ENCODE measurements at regions not wholly inside any gene's neighbourhood (a gene's known extent, or its start where the extent isn't known, plus 50 kb on each side); places are given as distances from the start of the nearest gene placed in this dataset.
"Not testable (repeated sequence)": the region's sequence is repeated elsewhere in the genome, so short reads cannot be mapped to it uniquely, and the experiment has no call there.

DNA sequence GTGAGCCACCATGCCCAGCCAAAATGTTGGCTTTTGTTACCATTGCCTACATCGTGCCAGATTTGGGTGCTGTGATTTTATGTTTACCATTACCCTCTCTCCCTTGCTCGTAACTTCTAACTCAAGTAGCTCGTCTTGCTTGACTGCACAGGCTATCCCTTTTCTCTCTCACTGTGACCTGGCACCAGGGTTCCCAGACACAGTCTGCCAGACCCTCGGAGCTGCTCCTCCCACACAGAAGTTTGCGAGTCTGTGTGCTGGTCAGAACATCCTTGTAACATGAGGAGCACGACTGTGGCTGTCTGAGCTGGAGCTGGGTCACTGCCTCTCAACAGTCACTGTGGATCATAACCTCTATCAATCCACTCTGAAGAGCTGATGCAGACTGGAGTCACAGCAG lies 152.5 kb upstream of the ACKR3 start:
- DNase-seq = no peak

DNA sequence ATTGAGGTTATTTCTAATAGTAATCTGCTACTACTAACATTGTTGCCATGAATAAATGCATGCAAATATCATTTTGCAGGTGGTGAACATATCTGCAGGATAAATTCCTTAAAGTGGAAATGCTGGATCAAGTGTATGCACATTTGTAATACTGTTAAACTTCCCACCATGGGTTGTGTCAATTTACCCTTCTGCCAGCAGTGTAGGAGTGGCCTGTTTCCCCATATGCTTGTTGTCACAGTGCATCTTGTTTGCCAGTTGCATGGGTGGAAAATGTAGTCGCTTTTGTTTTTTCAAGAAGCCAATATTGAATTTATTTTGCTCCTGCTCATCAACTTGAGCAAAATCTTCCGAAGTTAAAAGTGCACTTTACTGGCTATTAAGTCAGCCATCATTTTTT lies 139.0 kb upstream of the ACKR3 start:
- no peak for DNase-seq

DNA sequence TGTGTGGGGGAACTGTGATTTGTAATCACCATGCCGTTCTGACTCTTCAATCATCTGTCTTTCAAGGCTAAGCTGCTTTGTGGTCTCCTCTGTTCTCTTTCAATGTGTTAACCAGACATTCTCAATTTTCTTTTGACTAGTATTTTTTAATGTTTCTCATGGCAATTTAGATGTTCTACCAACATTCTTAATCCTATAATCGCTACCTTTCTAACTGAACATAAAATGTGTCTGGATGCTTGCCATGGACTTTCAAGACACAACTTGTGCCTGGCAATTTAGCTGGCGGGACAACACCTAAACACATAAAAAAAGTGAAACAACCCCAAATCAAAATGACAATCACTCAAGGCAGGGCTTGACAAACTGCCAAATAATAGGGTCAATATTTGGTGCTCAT lies 135.0 kb upstream of the ACKR3 start:
- no peak for DNase-seq

DNA sequence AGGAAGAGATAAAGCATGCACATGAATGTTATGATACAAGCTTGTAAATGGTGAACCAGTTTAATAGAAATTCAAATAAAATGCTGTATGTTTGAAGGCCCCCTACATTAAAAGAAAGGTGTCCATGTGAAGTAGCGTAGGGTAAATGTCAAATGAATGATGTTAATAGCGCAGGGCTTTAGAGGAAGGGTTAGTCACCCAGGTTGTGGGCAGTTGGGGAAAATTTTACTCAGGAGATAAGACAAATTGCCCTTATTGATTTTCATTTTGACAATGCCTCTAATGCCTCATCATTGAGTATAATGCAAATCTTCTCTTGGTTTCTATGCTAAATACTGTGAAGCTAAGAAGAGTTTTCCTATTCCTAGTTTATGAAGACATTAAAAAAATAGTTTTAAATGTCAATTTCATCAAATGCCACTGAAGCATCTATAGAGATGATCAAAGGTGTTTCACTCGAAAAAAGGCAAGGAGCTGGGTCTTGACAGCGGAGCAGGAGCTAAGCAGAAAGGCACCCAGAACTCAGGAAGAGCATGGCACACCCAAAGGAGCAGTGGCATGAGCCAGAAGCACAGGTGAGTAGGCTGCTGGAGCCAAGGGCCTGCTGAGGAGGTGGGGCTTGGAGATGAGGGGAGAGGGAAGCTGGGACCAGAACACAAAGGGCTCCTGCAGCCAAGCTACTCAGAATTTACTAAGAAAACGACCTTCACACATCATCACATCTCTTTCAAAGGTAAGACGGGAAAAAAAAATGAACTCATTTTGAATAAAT lies 129.3 kb upstream of the ACKR3 start:
- DNase-seq = no peak

DNA sequence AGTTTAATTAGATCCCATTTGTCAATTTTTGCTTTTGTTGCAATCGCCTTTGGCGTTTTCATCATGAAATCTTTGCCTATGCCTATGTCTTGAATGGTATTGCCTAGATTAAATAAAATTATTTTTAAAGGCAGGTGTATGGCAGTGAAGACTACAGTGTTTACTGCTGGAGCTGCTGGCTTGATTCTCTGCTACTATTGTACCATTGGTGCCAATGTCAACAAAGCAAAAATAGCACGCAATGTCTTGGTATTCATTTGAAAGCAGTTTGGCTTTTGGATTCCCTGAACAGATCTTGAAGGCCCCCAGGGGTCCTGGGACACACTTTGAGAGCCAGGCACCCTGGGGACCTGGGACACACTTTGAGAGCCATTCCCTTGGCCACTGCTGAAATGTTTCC lies 125.4 kb upstream of the ACKR3 start:
- no peak for DNase-seq

DNA sequence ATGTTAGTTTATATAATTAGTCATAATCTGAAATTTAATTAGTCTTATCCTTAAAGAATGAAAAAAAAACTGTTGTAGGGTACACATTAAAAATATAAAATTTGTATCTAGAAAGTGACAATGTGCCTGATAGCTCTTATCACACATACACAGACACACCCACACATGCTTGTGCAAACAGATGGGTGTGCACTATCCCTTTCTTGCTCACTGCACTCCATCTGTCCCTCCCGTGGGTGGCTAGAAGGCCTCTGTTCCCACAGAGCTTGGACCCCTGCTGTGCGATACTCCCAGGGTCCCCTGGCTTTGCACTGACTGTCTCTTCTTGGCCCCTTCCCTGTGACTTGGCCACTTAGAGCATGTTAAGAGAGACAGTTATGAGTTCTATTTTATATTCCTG lies 123.9 kb upstream of the ACKR3 start:
- no peak for DNase-seq

DNA sequence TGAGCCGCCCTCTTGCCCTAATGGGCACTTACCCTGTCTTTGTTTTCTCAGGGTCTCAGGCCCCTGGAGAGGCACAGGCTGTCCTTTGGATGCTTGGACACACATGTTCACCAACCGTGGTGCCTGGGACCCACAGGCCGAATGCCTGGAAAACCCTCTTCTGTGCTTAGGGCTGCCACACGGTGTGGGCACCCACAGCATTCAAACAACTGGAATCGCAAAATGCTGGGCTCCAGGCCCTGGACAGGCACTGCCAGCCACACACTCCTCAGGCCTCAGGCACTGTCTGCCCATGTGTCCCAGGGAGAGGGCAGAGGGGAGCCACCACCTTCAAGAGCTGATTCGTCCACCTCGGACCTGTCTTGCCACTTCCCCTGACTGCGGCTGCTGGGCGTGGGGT lies 123.1 kb upstream of the ACKR3 start:
- no peak for DNase-seq

DNA sequence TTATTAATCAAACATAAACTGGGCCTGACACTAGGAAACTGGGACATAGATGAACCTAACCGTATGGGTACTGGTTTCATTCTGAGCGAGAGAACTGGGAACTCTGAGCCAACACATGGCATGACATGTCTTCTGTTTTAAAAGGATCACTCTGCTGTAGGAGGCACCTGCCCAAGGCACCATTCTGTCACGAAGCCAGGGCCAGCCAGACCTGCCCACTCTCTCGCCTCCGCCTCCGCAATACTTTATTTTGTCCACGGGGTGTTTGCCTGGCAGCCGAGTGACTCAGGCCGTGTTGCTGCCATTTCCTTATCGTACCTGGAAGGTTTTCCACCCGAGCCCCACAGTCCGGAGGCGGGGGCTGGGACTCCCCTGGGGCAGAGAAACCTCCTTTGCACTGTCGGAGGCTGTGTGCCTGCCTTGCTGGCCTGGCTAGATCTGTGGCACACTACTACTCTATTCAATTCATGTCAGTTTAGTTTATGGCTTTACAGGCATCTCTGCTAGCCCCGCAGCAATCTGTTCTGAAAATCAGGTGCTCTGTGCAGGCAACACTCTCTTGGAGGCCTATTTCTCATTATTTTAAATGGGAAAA lies 120.4 kb upstream of the ACKR3 start:
- DNase-seq = no peak

DNA sequence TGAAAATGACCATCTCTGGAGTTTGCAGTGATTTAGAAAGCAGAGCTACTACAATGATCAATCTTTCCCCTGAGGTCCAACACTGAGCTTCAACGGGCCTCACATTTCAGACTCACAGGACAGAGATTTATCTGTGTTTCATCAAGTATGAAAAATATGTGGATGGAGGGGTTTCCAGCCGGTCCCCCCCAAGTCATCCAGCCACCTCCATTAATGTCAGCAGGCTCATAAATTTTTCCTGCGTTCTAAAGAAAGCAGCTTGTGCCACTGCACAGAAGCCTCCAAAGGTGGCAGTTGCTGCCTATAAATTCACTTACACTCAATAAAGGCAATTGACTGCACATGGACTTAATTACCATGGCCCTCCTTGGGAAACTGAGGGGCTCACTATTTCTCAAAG lies 117.4 kb upstream of the ACKR3 start:
- no peak for DNase-seq

DNA sequence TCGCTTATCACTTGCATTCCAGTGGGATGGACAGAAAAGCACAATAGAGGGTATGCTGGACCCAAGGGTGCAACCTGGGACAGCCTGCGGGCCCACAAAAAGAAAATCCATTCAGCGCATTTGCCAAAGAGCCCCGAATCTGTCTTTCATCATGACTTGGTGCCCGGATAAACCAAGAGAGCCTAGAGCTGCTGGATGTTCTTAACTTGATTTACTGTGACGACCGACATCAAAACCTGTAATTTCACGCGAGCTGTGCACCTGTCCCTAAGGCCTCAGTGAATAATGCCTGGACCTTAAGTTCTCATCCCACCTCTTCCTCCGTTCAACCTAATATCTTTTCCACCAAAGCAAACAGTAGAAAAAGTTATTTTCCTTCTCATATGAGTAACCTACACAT lies 115.5 kb upstream of the ACKR3 start:
- no peak for DNase-seq

DNA sequence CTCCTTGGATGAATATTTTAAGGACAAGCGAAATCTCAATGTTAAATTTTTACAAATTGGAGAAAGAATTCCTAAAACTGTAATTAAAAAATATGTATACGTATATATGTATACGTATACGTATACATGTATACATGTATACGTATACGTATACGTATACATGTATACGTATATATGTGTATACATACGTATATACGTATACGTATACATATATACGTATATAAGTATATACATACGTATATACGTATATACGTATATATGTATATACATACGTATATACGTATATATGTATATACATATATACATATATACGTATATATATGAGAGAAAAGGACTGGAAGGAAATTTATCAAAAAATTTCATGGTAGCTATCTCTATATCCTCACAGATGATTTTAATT lies 110.2 kb upstream of the ACKR3 start:
- DNase-seq = no peak

DNA sequence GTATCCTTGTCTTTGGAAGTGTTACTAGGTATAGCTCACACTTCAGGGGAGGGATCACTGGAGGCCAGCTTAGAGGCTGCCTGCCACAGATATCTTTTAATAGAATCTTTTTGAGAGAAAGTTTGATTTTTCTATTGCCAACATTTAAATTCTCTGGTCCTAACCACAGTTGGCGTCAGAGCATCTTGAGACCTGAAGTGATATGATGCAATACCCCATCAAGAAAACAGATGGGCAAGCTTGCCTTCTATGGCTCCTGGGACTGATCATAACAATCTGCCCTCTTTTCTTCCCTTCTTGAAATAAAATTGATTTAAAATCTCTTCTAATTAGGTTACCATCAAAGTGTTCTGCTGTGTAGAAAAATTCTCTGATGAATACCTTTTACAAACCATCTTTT lies 105.5 kb upstream of the ACKR3 start:
- DNase-seq = no peak

DNA sequence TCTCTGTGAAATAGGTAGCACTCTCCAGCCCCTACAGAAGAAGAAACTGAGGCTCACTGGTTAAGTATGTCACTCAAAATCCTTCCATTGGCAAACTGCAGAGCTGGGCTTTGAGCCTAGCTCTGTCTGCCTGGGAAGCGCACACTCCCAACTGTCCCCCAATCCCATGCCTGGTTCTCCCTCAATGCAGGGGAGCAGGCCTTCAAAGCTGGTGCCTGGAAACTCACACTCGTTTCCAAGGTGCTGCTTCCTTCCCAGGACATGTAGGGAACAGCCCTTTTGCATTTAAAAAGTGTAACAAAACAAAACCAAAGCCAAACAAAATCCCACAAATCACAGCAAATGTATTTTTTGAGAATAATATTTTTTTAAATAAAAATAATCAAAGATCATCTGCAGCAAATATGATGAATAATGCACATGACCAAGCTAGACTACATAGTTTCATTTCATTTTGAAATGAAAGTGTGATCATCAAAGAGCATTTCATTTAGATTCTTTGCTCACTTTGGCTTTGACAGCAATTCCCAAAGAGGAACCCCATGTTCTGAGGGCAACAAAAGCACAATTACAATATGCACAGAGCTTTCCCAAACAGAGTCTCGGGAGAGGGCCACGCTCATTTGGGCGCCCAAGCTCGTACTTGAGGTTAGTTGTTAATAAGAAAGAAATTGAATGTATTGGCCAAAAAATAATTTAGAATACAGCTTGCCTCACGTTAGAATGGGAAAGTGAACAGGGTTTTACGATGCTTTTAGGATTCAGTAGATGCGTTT lies 96.7 kb upstream of the ACKR3 start:
- no peak for DNase-seq

DNA sequence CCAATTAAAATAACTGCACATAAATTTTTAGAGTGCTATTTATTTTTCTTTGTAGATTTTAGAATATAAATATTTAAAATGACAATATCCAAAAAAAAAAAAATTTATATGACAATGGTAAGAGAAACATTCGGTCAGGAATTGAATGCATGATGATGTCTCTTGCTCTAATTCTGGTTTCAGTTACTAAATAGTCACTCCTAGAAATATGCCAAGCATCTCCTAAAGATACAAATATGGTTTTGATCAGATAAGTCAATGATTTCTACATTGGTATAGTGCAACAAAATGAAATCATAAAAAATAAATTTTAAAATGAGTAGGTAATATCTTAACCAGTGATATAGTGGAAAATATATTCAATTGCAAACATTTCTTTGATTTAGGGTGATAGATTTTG lies 95.9 kb upstream of the ACKR3 start:
- no peak for DNase-seq

DNA sequence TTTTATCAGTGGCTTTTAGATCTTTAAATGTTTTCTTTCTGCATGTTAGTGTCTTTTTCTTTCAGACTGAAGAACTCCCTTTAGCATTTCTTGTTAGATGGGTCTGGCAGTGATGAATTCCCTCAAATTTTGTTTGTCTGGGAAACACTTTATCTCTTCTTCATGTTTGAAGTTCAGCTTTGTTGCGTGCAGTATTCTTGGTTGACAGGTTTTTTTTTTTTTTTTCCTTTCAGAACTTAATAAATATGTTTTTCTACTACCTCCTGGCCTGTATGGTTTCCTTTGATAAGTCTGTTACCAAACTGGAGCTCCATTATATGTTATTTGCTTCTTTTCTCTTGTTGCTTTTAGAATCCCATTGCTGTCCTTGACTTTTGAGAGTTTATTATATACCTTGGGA lies 89.8 kb upstream of the ACKR3 start:
- DNase-seq = no peak

DNA sequence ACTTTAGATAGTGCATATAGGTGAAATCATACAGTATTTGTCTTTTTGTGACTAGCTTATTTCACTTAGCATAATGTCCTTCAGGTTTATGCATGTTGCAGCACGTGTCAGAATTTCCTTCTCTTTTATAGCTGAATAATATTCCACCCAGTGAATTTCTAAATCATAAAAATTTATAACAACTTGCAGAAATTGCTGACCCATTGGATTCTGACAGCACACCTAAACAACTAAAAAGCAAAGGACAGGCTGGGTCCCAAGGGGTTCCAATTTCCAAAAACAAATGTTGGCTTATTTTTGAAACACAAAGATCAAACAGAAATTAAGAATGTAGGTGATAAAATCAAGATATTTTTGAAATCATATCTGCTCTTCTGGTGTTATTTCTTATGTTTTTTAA lies 86.5 kb upstream of the ACKR3 start:
- no peak for DNase-seq

DNA sequence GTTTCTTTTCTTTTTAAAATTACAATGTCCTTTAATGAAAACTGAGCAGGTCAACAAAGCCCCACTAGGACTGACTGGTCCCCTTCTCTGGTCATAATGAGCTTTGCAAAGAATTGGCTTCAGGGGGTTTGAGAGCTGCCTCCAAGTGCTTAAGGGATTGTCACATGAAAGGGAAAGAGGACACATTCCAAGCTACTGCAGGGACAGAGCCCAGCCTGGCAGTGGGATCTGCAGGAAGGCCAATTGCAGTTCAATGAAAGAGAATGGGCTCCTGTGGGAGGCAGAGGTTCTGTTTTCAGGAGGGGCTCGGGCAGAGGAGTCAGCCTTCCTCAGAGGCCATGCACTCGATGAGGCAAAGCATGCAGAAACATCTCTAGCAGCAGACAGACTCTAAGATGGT lies 84.1 kb upstream of the ACKR3 start:
- DNase-seq = no peak

DNA sequence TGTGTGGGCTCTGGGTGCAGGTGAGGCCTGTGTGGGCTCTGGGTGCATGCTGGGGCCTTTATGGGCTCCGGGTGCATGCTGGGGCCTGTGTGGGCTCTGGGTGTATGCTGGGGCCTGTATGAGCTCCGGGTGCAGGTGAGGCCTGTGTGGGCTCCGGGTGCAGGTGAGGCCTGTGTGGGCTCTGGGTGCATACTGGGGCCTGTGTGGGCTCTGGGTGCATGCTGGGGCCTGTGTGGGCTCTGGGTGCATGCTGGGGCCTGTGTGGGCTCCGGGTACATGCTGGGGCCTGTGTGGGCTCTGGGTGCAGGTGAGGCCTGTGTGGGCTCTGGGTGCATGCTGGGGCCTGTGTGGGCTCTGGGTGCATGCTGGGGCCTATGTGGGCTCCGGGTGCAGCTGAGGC lies 80.5 kb upstream of the ACKR3 start:
- not testable (repeated sequence) for DNase-seq

DNA sequence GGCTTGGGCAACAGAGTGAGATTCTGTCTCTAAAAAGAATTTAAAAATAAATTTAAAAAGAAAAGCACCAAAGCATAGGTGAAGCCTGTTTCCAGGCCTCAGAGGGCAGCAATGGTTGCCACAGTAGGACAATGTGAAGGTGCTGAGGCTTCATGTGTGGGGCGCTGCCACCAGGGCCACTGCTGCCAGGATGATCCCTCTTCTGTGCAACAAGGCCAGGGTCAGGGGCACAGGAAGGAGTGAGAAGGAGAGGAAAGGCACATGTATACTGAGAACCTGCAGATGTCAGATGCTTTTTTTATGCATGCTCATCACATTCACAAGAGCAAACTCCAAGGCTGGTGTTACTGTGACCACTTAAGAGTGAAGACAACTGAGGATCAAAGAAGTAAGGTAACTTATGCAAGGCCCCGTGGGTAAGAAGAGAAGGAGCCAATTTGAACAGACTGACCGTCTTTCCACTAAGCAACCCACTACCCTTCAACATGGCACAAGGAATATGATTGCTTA lies 79.7 kb upstream of the ACKR3 start:
- DNase-seq = no peak

DNA sequence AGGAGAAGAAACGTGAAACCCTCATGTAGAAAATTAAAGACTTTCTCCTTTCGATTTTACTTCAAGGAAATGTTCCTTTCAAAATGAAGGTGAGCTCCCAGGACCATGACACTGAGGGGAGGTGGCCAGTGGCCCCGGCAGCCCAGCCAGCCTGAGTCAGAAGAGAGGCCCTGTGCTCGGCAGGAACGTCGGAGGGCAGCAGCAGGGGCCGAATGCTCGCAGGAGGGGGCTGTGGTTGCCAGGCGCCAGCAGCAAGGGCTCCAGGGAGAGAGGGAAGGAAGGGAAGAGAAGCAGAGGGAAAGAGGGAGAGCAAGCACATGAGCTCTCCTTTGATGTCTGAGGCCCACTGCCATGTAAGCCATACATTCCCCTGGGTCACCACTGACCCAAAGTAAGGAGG lies 73.3 kb upstream of the ACKR3 start:
- DNase-seq = no peak

DNA sequence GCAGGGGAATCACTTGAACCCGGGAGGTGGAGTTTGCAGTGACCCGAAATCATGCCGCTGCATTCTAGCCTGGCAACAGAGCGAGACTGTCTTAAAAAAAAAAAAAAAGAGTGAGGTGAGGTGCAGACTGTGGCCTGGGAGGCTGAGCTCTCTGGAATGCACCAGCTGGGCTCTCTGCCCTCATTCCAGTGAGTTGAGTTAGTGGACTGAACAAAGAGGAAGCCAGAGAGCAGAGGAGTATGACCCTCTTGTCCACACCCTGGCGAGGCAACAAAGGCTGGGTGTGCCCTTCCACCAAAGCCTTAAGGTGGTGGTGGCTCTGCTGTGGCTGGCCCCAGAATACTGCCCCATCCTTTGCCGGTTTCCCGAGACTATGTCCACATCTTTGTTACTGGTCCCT lies 71.3 kb upstream of the ACKR3 start:
- no peak for DNase-seq

DNA sequence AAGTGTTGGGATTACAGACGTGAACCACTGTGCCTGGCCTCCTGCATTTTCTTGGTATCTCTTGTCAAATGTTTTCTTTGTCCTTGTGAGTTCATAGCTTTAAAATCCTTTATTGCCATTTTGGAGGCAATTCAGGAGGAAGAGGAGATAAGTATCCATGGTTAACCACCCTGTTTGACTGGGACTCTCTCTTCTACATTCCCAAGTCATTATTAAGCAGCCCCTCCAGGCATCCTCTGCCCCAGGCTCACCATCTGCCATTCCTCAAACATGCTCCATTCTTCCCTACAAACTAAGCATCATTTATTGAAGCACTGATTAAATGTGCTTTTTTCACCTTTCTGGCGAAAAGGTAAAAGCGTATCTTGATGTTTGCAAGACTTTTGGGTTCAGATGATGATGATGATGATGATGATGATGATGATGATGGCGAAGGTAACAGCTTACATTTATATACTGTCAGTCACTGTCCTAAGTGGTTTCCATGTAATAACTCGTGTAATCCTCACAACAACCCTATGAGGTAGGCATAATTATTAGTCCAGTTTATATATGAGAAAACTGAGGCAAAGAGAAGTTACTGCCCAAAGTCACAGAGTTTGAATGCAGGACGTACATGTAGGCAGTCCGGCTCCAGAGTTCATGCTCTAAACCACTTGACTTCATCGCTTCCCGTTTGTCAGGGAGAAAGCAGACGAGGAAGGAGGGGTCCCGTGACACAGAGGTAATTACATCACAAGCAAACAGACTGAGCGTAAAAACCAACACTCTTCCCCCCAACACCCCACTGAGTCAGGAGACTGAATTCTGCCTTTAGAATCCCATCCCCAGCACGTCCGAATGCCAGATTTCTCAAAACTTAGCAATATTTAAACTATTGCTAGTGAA lies 69.7 kb upstream of the ACKR3 start:
- no peak for DNase-seq

DNA sequence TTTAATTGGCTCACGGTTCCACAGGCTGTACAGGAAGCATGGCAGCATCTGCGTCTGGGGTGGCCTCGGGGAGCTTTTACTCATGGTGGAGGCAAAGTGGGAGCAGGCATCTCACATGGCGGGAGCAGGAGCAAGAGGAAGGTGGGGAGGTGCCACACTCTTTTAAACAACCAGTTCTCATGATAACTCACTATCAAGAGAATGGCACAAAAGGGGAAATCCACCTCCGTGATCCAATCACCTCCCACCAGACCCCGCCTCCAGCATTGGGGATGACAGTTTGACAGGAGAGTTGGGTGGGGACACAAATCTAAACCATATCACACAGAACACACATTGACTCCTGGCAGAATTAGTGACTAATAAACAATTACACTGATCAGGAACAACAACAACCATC lies 68.6 kb upstream of the ACKR3 start:
- DNase-seq = no peak

Data from NCI-H1930 (cell line).